Stimulated activated CD8-positive, alpha-beta memory T cell treated with anti-CD3 and anti-CD28 coated beads, Interleukin-15, amount 100 ng/mL, for 48 hours (primary cell): ENCODE measurements at regions not wholly inside any gene's neighbourhood (a gene's known extent, or its start where the extent isn't known, plus 50 kb on each side); places are given as distances from the start of the nearest gene placed in this dataset.

Experiments
- DNase-seq, 2 donors: peaks; one replicate each; pipeline ENCODE4 v3.0.0-alpha.2; 2020; ENCODE audit warnings: low read depth in 2 of 2

DNA sequence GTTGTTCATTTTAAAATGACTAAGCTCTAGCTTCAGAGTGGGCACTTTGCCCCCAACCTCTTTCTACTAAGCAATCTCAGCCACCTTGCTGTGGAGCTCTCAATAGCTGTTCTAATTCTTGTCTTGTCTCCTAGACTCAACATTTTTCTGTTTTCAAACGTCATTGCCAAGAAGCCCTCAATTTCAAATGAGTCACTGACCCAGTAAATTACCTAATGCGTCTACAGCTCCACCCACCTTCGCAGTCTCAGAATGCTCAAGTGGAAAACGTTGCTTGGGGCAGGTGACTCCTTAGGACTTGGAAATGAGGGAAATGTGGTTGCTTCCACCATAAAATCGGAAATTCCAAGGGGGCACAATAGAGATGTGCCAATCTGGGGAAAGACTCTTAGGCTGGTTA is 59.0 kb downstream of the ING2 start:
- DNase-seq = peak in 1 of 2 donors; percentile 2

DNA sequence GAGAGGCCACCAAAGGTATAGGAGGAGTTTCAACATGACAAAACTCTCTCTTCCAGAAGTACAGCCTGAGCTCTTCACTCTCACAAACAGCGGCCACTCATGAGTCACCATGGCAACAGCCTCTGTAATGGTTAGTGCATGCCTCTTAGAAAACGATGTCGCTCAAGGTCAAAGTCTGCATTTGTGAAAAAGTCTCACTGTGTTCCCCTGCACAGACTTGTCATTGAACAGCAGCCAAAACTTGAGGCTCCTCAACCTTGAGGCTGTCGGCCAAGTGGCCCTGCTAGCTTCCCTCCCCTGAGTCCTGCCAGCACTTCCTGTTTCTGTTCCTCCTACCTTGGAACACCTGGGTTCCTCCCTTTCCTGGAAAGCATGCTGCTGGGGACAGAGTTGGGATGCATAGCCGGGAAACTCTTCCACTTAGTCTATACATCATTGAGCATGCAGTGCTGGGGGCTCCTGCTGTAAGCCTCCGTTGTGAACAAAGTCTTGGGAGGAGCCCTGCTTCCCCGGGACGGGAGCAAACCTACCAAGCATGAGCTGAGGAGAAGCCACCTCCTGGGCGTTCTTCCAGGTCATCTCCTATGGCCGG is 66.6 kb downstream of the ING2 start:
- no peak for DNase-seq

DNA sequence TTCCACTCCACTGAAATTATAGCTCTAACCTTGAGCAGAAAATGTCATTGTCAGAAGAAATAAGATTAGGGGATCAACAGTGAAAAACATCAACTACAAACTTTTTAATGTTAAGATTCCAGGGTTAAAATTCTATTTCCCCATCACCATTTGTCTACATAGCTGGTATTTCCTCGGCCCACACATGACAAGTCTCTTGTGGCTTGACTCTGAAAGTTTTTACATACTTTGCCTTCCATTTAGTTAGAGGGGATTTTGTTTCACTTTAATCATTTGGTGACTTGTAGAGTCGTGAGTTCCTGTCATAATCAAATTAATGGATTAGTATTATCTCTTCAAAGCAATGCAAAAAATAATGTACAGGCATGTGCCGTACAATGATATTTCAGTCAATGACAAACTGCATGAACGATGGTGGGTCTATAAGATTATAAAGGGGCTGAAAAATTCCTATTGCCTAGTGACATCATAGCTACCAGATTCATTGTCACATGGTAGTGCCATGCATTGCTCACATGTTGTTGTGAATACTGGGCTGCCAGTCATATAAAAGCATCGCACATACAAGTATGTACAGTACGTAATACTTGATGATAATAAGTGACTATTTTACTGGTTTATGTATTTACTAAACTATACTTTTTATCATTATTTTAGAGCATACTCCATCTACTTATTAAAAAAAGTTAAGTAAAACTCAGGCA is 72.0 kb downstream of the ING2 start:
- no peak for DNase-seq

DNA sequence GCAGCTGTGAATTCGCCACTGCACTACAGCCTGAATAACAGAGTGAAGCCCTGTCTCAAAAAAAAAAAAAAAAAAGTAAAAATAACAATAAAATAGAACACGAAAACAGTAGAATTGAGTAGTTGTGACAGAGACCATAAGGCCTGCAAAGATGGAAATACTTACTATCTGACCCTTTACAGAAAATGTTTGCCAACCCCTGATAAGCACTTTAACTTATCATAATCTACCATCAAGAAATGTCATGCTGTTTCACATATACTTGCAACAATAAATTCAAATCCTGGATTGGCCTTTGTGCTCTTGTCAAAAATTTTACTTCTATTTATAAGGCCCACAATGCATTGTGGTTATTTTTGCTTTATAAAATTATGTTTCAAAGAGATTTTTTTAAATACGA is 75.5 kb downstream of the ING2 start:
- DNase-seq = no peak

DNA sequence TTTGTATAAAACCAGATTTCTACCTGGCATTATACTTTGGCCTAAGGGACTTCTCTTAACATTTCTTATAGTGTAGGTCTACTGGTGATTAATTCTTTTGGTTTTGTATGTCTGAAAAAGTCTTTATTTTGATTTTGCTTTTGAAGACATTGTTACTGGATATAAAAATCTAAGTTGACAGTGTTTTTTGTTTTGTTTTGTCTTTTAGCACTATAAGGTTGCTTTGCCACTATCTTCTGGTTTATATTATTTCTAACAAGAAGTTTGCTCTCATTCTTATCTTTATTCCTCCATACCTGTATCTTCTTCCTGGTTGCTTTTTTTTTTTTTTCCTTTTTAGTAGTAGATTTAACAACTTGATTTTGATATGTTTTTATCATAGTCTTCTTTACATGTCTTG is 76.0 kb downstream of the ING2 start:
- DNase-seq = no peak

DNA sequence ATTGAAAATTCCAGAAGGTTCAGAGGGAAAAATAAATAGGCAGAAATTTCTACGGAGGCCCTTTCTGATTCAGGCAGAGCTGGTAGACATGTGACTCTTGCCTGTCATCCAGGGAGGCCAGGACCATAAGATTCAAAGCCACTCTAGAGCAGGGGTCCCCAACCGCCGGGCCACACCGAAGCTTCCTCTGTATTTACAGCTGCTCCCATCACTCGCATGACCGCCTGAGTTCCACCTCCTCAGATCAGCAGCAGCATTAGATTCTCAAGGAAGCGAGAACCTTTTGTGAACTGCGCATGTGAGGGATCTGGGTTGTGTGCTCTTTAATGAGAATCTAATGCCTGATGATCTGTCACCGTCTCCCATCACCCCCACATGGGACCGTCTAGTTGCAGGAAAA is 72.2 kb downstream of the RWDD4 start:
- no peak for DNase-seq

DNA sequence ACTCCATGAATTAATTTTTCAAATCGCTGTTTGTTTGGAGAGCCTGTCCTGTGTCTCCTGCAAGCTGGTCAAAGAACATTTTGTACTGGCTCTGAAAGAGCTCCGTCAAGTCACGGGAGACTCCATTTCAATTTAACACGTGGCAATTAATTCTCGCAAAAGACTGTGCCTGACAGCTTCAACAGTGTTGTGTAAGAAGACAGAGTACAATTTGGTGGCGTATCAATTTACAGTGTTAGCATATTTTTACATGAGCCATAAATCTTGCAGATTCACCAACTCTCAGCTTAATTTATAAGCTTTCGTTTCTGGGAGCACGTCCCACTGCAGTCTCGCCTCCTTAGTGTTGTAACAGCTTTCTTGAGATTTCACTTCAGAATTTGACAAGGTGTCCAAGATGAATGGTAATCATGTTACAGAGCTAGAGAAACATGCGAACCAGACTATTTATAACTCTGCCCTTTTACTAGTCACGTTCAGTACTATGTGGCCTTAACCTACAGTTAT is 70.8 kb downstream of the RWDD4 start:
- DNase-seq = no peak

DNA sequence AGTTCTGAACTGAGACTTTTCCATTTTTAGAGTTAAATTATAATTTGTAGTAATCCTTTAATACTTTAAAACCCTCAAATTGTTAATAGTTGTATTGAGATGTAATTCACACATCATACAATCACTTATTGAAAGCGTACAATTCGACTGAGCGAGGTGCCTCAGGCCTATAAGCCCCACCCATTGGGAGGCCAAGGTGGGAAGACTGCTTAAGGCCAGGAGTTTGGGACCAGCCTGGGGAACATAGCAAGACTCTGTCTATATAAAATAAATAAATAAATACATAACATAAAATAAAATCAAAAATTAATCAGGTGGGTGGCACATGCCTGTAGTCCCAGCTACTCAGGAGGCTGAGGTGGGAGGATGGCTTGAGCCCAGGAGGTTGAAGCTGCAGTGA is 70.3 kb downstream of the RWDD4 start:
- DNase-seq = no peak

DNA sequence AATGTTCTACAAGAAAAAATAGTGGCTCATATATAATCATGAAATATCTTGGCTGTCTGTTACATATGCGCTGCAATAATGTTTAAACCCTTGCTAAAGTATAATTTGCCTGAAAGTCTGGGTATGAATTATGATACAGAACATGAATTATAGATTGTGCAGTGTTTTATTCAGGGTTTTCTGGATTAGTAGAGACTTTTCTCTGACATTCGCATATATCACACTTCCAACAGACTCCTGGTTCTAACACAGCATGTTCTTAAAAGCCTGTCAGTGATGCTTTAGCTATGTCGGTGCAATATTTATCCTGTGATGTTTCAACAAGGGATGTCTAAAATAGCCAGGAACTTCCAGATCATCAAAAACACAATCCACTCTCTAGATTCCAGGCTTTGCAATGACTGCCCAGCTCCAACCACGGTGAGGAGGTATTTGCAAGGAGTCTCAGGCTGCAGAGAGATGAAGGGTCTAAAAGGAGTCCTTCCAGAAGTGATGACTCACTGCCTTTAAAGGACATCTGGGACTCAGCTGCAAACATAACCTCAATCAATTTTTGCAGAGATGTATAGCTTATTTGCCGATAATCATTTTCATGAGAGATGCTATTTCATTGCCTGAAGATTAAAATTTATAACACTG is 69.4 kb downstream of the RWDD4 start:
- DNase-seq = no peak
